ENCODE measurements at regions not wholly inside any gene's neighbourhood (a gene's known extent, or its start where the extent isn't known, plus 50 kb on each side); places are given as distances from the start of the nearest gene placed in this dataset.
"Not testable (repeated sequence)": the region's sequence is repeated elsewhere in the genome, so short reads cannot be mapped to it uniquely, and the experiment has no call there.

DNA sequence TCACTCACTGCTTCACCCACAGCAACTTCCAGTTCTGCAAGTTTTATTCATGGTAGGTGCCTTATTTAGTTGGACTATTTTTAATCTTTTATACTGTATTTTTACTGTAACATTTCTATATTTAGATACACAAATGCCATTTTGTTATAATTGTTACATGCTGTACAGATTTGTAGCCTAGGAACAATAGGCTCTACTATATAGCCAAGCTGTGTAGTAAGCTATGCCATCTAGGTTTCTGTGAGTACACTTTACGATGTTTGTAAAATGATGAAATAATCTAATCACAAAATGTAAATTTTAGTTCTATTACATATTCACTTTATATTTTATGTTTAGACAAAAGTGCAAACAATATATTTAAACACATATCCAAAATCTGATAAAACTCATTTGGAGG lies 1187.8 kb downstream of the TECRL start:
- DNase-seq (ENCODE audit: insufficient read length, low spot score) (no peak), FAIRE-seq (no peak)
- no peak for TF ChIP-seq POLR2A (IDR thresholded peaks at IDR 0.05; ENCODE audit: low read depth, low read length)

GRCh38 chr4:63218856-63219255 lies 1190.4 kb downstream of the TECRL start:
- FAIRE-seq (no peak), DNase-seq (ENCODE audit: insufficient read length, low spot score) (no peak)
- TF ChIP-seq POLR2A (IDR thresholded peaks at IDR 0.05; ENCODE audit: low read depth, low read length) = no peak

- TF ChIP-seq POLR2A (IDR thresholded peaks at IDR 0.05; ENCODE audit: low read depth, low read length) = no peak
- FAIRE-seq (no peak), DNase-seq (ENCODE audit: insufficient read length, low spot score) (no peak)
These were observed 1195.2 kb downstream of the TECRL start for GRCh38 chr4:63214076-63214475.

DNA sequence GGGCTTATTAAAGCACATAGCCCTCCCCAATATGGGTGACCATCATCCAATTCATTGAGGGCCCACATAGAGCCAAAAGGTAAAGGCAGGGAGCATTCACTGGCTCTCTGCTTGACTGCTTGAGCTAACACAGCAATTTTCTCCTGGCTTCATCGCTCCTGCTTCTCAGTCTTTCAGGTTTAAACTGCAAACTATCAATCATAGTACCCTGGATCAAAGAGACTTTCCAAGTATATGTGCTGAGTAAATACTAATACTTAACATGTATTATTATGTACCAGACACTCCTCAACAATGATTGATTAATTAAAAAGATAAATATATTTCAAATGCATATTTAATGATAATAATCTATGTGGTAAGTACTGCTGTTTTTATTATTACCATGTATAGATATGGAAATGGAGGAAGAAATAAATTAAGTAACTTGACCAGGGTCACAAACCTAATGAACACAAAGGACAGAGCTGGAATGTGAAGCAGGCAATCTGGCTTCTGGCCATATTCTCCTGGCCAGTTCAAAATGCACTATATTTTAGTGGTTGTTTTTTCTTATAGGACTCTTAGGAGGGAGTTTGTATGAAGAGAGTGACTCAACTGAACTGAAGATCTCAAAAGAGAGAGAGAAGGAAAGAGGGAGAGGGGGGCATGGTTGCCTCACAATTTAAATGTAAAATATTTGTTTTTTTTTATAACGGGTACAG lies 1197.3 kb downstream of the TECRL start:
- FAIRE-seq (no peak), DNase-seq (ENCODE audit: insufficient read length, low spot score) (no peak)
- TF ChIP-seq POLR2A (IDR thresholded peaks at IDR 0.05; ENCODE audit: low read depth, low read length) = no peak

GRCh38 chr4:63211375-63211774 lies 1197.9 kb downstream of the TECRL start:
- DNase-seq (ENCODE audit: insufficient read length, low spot score) = no peak
- no peak for FAIRE-seq
- no peak for TF ChIP-seq POLR2A (IDR thresholded peaks at IDR 0.05; ENCODE audit: low read depth, low read length)

DNA sequence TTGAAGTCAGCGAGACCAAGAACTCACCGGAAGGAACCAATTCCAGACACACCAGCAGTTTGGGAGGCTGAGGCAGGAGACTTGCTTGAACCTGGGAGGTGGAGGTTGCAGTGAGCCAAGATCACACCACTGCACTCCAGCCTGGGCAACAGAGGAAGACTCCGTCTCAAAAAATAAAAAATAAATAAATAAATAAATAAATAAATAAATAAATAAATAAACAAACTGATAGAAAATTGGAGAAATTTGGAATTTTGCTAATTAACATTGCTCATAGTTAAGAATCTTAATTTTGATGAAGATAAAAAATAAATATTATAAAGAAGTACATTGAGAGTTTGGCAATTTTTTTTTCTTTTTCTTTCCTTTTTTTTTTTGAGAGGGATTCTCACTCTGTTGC lies 1216.2 kb downstream of the TECRL start:
- FAIRE-seq; DNase-seq (ENCODE audit: insufficient read length, low spot score): not testable (repeated sequence)

DNA sequence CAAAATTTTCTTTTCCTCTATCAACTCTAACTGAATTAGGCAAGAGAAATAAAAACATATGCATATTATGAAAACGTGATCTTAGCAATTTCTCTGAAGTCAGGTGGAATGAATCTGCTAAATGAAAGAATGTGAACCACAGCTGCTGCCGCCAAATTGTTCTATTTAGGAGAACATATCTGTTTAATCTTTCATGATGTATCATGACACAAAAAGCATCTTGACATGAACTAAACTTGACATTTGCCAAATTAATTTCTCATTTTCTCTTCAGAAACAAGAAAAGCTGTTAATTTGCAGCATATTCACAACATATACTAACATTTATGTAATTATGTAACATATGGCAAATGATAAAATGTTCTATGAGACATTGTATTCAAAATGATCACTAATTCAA lies 1237.9 kb downstream of the TECRL start:
- TF ChIP-seq POLR2A (IDR thresholded peaks at IDR 0.05; ENCODE audit: low read depth, low read length) = no peak
- DNase-seq (ENCODE audit: insufficient read length, low spot score) (no peak), FAIRE-seq (no peak)

- no peak for TF ChIP-seq POLR2A (IDR thresholded peaks at IDR 0.05; ENCODE audit: low read depth, low read length)
- DNase-seq (ENCODE audit: insufficient read length, low spot score) (no peak), FAIRE-seq (no peak)
These were observed 1238.3 kb downstream of the TECRL start for GRCh38 chr4:63170923-63171322.

- no peak for FAIRE-seq
- no peak for TF ChIP-seq POLR2A (IDR thresholded peaks at IDR 0.05; ENCODE audit: low read depth, low read length)
- no peak for DNase-seq (ENCODE audit: insufficient read length, low spot score)
These were observed 1239.4 kb downstream of the TECRL start for GRCh38 chr4:63169836-63170235.

GRCh38 chr4:63155561-63155960 lies 1253.7 kb downstream of the TECRL start:
- no peak for FAIRE-seq
- no peak for TF ChIP-seq POLR2A (IDR thresholded peaks at IDR 0.05; ENCODE audit: low read depth, low read length)
- DNase-seq (ENCODE audit: insufficient read length, low spot score) = no peak

DNA sequence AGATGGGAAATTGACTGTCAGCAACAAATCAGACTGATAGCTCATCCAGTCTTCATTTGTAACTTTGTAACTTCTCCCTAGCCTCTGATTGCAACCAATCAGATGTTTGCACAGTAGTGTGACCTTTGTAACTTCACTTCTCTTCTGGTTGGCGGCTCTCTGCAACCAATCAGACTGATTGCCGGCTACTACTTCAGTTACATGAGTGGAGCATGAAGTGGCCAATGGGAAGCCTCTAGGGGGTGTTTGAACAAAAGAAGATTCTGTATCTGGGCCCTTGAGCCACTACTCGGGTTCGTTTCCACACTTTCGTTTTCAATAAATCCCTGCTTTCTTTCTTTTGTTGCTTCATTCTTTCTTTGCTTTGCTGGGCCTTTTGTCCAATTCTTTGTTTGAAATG lies 1285.8 kb downstream of the TECRL start:
- FAIRE-seq (no peak), DNase-seq (ENCODE audit: insufficient read length, low spot score) (no peak)
- no peak for TF ChIP-seq POLR2A (IDR thresholded peaks at IDR 0.05; ENCODE audit: low read depth, low read length)

- TF ChIP-seq POLR2A (IDR thresholded peaks at IDR 0.05; ENCODE audit: low read depth, low read length) = no peak
- no peak for DNase-seq (ENCODE audit: insufficient read length, low spot score)
- FAIRE-seq = no peak
These were observed 1286.3 kb downstream of the TECRL start for GRCh38 chr4:63122955-63123354.

DNA sequence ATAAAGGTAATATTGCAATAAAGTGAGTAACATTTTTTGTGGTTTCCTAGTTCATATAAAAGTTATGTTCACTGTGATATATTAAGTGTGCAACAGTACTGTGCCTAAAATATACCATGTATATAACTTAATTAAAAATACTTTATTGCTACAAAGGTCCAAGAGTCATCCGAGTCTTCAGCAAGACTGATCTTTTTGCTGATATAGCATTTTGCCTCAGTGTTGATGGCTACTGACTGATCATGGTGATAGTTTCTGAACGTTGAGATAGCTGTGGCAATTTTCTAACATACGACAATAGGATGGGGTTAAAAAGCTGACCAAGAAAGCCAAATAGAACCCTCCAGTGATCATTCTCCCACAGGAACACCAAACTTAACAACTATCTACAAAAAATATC lies 1302.7 kb downstream of the TECRL start:
- no peak for TF ChIP-seq POLR2A (IDR thresholded peaks at IDR 0.05; ENCODE audit: low read depth, low read length)
- DNase-seq (ENCODE audit: insufficient read length, low spot score) = no peak
- FAIRE-seq = no peak

GRCh38 chr4:63105839-63106238 lies 1303.4 kb downstream of the TECRL start:
- FAIRE-seq = no peak
- no peak for DNase-seq (ENCODE audit: insufficient read length, low spot score)
- no peak for TF ChIP-seq POLR2A (IDR thresholded peaks at IDR 0.05; ENCODE audit: low read depth, low read length)

- no peak for FAIRE-seq
- no peak for TF ChIP-seq POLR2A (IDR thresholded peaks at IDR 0.05; ENCODE audit: low read depth, low read length)
- no peak for DNase-seq (ENCODE audit: insufficient read length, low spot score)
These were observed 1318.6 kb downstream of the TECRL start for GRCh38 chr4:63090641-63091040.

GRCh38 chr4:63085091-63085490 lies 1324.2 kb downstream of the TECRL start:
- FAIRE-seq = no peak
- TF ChIP-seq POLR2A (IDR thresholded peaks at IDR 0.05; ENCODE audit: low read depth, low read length) = no peak

More at GRCh38 chr4:63085091-63085490, 1324.2 kb downstream of the TECRL start:
- no peak for DNase-seq (ENCODE audit: insufficient read length, low spot score)
